Thyroid gland (tissue), 4 donors: ENCODE measurements at regions not wholly inside any gene's neighbourhood (a gene's known extent, or its start where the extent isn't known, plus 50 kb on each side); places are given as distances from the start of the nearest gene placed in this dataset.

Source experiments
- POLR2A ChIP-seq, 2 donors: fragments of 450-650 bp; IDR thresholded peaks; one replicate each; pipeline ENCODE4 v1.6.1; 2017; ENCODE audit warnings: antibody characterized with exemption in 2 of 2, mild to moderate bottlenecking in 2 of 2, moderate library complexity in 1 of 2
- TF ChIP-seq, protein P1 (sequence below), 6 experiments: fragments of 200-600 bp in 3 of 6; fragments of 450-650 bp in 3 of 6; sonication (generic) in 3 of 6; IDR thresholded peaks; one replicate each; pipeline ENCODE4 v1.5.1; 2016 to 2019; ENCODE audit warnings: antibody characterized with exemption in 6 of 6, mild to moderate bottlenecking in 2 of 6, inconsistent platforms in 1 of 6, moderate library complexity in 1 of 6

GRCh38 chr4:19945979-19946380 is 305.7 kb upstream of the SLIT2 start:
- TF ChIP-seq, protein P1, sequence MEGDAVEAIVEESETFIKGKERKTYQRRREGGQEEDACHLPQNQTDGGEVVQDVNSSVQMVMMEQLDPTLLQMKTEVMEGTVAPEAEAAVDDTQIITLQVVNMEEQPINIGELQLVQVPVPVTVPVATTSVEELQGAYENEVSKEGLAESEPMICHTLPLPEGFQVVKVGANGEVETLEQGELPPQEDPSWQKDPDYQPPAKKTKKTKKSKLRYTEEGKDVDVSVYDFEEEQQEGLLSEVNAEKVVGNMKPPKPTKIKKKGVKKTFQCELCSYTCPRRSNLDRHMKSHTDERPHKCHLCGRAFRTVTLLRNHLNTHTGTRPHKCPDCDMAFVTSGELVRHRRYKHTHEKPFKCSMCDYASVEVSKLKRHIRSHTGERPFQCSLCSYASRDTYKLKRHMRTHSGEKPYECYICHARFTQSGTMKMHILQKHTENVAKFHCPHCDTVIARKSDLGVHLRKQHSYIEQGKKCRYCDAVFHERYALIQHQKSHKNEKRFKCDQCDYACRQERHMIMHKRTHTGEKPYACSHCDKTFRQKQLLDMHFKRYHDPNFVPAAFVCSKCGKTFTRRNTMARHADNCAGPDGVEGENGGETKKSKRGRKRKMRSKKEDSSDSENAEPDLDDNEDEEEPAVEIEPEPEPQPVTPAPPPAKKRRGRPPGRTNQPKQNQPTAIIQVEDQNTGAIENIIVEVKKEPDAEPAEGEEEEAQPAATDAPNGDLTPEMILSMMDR (IDR thresholded peaks at IDR 0.05), result no peak
- TF ChIP-seq POLR2A (IDR thresholded peaks at IDR 0.05), result no peak
